GM10266 (cell line): ENCODE measurements at regions not wholly inside any gene's neighbourhood (a gene's known extent, or its start where the extent isn't known, plus 50 kb on each side); places are given as distances from the start of the nearest gene placed in this dataset.

ENCODE experiments used
- DNase-seq: peaks from one replicate; pipeline ENCODE4 v3.0.0; 2012; ENCODE audit errors: extremely low spot score
- TF ChIP-seq, protein P1 (sequence below): IDR thresholded peaks from 2 replicates; pipeline ENCODE4 v1.5.1; 2012; ENCODE audit warnings: mild to moderate bottlenecking, low read depth; ENCODE audit not compliant: control insufficient read depth, insufficient read depth; ENCODE audit errors: missing control alignments

DNA sequence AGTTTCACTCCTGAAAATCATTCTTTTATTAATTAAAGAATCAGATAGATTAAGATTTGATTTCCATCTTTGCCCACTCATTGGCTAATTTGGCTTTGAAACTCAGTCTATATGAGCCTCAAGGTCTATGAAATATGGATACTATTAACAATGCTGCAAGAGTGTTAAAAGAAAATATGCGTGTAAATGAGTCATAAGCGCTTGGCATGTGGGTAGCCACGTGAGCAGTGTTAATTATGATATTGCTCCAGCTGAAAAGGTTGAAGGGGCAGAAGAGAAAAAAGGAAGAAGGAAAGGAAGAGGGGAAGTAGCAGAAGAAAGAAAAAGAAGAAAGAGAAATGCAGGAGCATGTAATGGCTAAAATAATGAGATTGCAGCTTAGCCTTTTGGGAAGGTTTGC is 151.4 kb downstream of the CHRM3 start:
- no peak for DNase-seq
- TF ChIP-seq, protein P1, sequence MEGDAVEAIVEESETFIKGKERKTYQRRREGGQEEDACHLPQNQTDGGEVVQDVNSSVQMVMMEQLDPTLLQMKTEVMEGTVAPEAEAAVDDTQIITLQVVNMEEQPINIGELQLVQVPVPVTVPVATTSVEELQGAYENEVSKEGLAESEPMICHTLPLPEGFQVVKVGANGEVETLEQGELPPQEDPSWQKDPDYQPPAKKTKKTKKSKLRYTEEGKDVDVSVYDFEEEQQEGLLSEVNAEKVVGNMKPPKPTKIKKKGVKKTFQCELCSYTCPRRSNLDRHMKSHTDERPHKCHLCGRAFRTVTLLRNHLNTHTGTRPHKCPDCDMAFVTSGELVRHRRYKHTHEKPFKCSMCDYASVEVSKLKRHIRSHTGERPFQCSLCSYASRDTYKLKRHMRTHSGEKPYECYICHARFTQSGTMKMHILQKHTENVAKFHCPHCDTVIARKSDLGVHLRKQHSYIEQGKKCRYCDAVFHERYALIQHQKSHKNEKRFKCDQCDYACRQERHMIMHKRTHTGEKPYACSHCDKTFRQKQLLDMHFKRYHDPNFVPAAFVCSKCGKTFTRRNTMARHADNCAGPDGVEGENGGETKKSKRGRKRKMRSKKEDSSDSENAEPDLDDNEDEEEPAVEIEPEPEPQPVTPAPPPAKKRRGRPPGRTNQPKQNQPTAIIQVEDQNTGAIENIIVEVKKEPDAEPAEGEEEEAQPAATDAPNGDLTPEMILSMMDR: no peak

DNA sequence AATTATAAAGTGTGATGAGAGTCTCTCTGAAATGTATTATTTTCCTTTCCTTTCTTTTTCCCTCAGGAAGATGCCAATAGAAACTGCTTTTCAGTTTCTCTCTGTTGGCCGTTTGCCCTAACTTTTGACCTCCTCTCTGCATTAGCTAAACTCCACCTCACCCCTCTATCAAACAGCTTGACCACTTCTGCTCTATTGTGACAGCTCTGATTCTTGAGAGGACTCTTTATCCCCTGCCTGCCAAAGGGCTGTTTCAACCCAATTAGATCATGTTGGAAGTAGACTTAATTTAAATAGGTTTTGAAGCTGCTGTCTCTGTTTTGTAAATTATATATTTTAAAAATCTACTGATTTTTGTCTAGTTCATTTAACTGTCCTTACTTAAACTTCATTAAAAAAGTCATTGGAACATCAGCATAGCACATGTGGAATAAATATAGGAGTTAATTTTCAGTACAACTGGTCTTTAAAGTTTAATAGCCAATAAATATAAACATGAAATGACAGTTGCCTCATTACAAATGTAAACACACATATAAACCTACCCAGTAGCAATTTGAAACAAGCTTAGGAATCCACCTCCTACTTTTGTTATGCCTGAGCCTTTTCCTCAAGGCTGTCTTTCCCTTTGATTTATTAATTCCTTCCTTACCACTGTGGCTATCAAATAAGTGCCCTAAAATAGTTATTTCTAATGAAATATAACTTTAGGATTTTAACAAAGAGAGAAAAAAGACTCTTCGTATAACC is 152.0 kb downstream of the CHRM3 start:
- TF ChIP-seq, protein P1: no peak
- no peak for DNase-seq

DNA sequence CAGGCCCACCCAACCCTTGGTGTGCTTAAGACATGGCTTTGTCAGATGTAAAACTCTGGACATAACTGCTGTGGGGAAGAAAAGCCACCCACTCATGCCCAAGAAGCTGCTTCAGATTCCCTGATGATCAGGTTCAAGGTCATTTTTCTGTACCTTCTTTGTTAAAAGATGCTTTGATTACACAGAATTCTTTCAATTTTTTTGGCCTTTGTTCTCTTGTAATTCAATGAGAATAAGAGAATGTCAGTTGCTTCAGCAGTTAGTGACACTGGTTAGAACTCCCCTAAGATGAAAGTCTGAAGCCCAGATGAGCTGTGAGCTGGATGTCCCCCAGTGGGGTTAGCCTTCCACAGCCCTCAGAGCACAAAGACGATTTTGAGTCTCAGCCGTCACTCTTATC is 152.7 kb downstream of the CHRM3 start:
- TF ChIP-seq, protein P1: no peak
- no peak for DNase-seq

DNA sequence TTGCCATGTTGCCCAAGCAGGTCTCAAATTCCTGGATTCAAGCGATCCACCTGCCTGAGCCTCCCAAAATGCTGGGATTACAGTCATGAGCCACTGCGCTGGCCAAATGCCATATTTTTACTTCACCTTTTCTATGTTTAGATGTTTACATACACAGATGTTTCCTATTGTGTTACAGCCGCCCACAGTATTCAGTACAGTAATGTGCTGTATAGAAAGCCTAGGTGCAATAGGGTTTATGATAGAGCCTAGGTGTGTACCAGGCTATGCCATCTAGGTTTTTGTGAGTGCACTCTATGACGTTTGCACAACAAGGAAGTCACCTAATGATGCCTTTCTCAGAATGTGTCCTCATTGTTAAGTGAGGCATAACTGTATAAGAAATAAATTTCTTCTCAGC is 153.4 kb downstream of the CHRM3 start:
- TF ChIP-seq, protein P1: no peak
- no peak for DNase-seq

DNA sequence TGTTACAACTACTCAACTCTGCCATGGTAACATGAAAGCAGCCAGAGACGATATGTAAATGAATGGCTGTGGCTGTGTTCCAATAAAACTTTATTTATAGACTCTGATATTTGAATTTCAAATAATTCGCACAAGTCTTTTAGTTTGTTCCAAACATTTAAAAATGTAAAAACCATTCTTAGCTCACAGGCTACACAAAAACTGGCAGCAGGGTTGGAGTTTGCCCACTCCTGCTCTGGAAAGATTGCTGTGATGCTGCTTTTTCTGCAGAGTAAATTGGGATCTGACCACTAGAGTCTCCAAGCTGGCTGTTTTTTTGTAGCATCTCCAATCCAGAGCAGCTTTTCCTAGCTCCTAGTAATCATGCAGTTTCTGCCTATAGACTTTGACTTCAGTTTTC is 157.5 kb downstream of the CHRM3 start:
- TF ChIP-seq, protein P1: no peak
- DNase-seq: no peak

DNA sequence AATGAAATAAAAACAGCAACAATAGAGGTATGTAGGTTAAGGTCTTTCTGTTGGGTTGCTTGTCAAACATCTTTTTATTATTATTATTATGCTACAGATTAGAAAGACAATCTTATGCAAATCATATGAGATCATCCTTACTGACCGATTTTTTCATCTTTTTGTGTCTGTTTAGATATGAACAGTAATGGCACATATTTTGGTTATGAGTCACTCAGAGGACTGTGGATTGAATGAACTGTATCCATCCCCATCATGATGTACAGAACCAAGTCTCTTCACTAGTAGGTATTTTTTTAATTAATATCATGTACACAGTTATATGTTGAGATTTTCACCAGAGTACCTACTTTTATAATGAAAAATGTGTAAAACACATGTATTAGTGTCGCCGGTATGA is 159.1 kb downstream of the CHRM3 start:
- DNase-seq: no peak
- TF ChIP-seq, protein P1: no peak

DNA sequence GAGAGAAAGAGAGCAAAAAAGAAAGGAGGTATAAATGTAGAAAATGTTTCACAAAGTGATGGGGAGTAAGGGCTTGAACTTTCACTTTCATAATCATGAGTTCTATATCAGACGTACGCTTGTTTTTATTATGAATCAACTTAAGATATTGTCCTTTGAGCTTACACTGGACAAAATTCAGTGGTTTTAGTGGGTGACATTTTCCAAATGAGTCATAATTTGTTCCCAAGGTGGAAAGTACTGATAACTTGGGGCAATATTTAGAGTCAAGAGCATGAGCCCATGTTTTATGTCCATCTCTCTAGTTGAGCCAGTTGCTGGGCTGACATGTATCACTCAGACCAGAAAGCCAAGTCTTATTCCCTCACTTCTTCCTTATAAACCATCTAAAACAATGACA is 161.6 kb downstream of the CHRM3 start:
- TF ChIP-seq, protein P1: no peak
- DNase-seq: peak; percentile 5
